Epithelial cell of esophagus (primary cell): ENCODE measurements at regions not wholly inside any gene's neighbourhood (a gene's known extent, or its start where the extent isn't known, plus 50 kb on each side); places are given as distances from the start of the nearest gene placed in this dataset.

Experiments
- DNase-seq: peaks from one replicate; pipeline ENCODE4 v3.0.0; 2010; ENCODE audit warnings: low read depth
- H3K4me3 ChIP-seq: 2 replicates; pipeline ENCODE4 v1.5.1; 2011; ENCODE audit warnings: mild to moderate bottlenecking, low read length, control low read depth
- TF ChIP-seq, protein P1 (sequence below): IDR thresholded peaks from 2 replicates; pipeline ENCODE4 v1.5.1; 2011; ENCODE audit warnings: low read depth, mild to moderate bottlenecking, low read length, control low read depth, inconsistent platforms; ENCODE audit not compliant: insufficient read depth; ENCODE audit errors: missing control alignments

- no peak for DNase-seq
- TF ChIP-seq, protein P1, sequence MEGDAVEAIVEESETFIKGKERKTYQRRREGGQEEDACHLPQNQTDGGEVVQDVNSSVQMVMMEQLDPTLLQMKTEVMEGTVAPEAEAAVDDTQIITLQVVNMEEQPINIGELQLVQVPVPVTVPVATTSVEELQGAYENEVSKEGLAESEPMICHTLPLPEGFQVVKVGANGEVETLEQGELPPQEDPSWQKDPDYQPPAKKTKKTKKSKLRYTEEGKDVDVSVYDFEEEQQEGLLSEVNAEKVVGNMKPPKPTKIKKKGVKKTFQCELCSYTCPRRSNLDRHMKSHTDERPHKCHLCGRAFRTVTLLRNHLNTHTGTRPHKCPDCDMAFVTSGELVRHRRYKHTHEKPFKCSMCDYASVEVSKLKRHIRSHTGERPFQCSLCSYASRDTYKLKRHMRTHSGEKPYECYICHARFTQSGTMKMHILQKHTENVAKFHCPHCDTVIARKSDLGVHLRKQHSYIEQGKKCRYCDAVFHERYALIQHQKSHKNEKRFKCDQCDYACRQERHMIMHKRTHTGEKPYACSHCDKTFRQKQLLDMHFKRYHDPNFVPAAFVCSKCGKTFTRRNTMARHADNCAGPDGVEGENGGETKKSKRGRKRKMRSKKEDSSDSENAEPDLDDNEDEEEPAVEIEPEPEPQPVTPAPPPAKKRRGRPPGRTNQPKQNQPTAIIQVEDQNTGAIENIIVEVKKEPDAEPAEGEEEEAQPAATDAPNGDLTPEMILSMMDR = no peak
- H3K4me3 ChIP-seq = no peak overlapping the region
Observed at GRCh38 chr10:91357497-91357896, 52.6 kb upstream of the HECTD2 start.
